ENCODE measurements at regions not wholly inside any gene's neighbourhood (a gene's known extent, or its start where the extent isn't known, plus 50 kb on each side); places are given as distances from the start of the nearest gene placed in this dataset.

DNA sequence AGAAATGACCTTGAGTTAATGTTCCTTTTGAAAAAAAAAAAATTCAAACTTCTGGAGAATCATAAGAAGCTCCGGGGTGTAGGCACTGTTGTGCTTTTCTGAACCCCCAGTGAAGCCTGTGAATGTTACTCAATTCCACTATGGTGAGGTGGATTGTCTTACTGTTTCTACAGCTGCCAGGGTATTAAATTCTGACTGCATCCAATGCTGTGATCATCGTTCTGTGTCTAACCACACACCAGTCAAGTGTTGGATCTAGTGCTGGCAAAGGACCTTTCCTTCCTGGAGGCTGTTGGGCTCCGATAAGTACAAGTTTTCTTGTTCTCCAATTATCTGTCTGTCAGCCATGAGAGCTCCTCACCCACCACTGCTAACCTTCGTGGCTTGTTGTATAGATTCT lies 162.0 kb upstream of the EPHA7 start:
- TF ChIP-seq, protein P1, sequence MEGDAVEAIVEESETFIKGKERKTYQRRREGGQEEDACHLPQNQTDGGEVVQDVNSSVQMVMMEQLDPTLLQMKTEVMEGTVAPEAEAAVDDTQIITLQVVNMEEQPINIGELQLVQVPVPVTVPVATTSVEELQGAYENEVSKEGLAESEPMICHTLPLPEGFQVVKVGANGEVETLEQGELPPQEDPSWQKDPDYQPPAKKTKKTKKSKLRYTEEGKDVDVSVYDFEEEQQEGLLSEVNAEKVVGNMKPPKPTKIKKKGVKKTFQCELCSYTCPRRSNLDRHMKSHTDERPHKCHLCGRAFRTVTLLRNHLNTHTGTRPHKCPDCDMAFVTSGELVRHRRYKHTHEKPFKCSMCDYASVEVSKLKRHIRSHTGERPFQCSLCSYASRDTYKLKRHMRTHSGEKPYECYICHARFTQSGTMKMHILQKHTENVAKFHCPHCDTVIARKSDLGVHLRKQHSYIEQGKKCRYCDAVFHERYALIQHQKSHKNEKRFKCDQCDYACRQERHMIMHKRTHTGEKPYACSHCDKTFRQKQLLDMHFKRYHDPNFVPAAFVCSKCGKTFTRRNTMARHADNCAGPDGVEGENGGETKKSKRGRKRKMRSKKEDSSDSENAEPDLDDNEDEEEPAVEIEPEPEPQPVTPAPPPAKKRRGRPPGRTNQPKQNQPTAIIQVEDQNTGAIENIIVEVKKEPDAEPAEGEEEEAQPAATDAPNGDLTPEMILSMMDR (IDR thresholded peaks at IDR 0.05), result no peak
- TF ChIP-seq POLR2A (IDR thresholded peaks at IDR 0.05), result no peak

Measured in heart left ventricle (tissue), 13 donors.